Stimulated activated CD4-positive, alpha-beta T cell treated with anti-CD3 and anti-CD28 coated beads, Interleukin-15, amount 100 ng/mL, for 48 hours (primary cell): ENCODE measurements at regions not wholly inside any gene's neighbourhood (a gene's known extent, or its start where the extent isn't known, plus 50 kb on each side); places are given as distances from the start of the nearest gene placed in this dataset.

Experiments used
- DNase-seq, 2 donors: peaks; one replicate each; pipeline ENCODE4 v3.0.0-alpha.2; 2020; ENCODE audit warnings: low read depth in 2 of 2

- DNase-seq = no peak
Observed at GRCh38 chr2:64704161-64704560, 50.4 kb upstream of the SERTAD2 start.

- DNase-seq = no peak
Observed at GRCh38 chr2:64704996-64705395, 51.3 kb upstream of the SERTAD2 start.

DNA sequence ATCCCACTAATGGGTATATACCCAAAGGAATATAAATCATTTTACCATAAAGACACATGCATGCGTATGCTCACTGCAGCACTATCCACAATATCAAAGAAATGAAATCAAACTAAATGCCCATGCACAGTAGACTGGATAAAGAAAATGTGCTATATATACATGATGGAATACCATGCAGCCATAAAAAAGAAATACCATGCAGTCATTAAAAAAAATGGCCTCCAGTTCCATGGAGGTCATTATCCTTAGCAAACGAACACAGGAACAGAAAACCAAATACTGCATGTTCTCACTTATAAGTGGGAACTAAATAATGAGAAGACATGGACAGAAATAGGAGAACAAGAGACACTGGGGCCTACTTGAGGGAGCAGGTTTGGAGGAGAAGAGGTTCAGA is 53.6 kb upstream of the SERTAD2 start:
- no peak for DNase-seq

- DNase-seq = no peak
Observed at GRCh38 chr2:64708829-64709228, 55.1 kb upstream of the SERTAD2 start.

DNA sequence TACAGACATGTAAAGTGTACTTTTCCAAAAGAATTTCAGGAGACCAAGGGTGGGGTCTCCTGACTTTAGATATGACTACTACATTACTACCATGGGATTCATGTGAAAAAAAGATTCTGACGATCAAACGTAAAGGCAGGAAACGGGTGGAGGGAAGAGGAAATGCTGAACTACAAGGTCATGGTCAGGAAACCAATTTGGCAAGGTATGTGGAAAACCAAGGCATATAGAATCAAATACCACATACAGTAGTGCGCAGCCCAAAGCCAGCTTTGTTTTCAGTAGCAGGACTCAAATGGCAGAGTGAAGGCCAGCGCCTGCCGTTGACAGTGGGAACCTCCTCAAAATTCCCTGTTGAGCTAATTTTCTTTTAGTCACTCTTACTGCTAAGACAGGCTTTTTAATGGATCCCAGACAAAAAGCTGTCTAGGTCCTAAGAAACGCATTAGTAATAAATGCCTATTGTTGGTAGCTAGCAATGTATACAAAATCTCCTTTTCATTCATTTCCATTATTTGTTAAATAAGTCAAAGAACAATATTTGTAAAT is 57.6 kb upstream of the SERTAD2 start:
- no peak for DNase-seq

GRCh38 chr2:64713686-64714085 is 60.0 kb upstream of the SERTAD2 start:
- DNase-seq = no peak

GRCh38 chr2:64716569-64716968 is 62.9 kb upstream of the SERTAD2 start:
- DNase-seq = no peak

- DNase-seq = no peak
Observed at GRCh38 chr2:64718250-64718885, 64.7 kb upstream of the SERTAD2 start.

DNA sequence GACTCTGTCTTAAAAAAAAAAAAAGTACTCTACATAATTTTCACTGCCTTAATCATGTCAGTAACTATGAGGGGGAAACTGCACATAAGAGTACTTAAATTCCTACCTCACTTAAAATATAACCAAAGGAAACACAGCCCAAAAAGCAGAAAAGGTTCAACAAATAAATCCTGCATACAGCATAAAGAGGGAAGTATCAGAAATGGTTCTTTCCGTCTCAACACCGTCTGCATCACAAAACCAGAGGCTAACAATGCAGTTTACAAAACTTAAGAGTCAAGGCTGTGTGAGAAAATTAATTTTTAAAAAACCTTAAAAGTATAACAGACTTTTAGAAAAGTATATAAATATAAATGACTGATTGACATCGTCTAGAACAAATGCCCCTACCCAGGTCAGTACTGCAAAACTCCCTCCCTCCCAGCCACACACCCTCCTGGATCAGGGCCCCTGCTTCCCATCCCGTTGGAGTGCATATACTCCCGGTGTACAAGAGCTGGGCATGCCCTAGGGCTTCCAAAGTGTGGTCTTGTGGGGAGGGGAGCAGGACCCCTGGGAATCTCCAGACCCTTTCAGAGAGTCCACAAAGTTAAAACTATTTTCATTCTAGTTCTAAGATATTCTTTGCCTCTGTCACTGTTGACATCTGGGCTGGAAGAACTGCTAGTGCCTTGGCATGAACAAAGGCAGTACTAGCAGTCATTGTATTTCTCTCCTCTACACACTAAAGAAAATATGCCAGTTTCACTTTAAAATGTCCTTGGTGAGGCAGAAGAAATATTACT is 67.0 kb upstream of the SERTAD2 start:
- no peak for DNase-seq

- DNase-seq = no peak
Observed at GRCh38 chr2:64721320-64721623, 67.6 kb upstream of the SERTAD2 start.

- no peak for DNase-seq
Observed at GRCh38 chr2:64722291-64723044, 68.8 kb upstream of the SERTAD2 start.

DNA sequence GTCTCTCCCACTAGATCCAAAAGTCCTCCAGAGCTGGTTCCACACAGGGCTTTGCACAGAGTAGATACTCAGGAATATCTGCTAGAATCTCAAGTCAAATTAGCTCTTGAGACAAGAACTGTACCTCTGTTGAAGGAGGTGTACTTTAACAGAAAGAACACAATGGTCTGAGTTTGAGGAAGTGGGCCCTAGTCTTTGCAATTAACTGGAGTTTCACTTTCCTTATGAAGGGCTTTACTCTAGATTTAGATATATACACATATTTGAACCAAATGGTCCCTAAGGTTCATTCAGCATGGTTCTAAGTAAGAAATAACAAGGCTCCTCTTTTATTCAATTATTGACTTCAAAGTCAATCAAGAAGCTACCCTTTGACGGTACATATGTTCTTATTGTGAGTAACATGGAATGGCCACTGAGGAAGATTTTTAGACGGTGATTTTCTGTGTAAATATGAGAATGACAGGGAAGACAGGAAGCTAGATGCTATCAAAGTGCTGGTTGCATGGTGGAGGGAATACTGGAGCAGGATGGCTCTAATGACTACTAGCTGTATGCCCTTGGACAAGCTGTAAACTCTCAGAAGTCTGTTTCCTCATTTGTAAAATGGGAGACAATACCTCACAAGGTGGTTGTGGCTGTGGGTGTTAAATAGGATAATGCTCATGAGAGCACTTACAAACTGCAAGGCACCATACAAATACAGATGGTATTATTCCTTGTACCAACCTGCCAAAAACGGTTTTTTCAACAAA is 73.5 kb upstream of the SERTAD2 start:
- DNase-seq = no peak

- no peak for DNase-seq
Observed at GRCh38 chr2:64727843-64728463, 74.2 kb upstream of the SERTAD2 start.

DNA sequence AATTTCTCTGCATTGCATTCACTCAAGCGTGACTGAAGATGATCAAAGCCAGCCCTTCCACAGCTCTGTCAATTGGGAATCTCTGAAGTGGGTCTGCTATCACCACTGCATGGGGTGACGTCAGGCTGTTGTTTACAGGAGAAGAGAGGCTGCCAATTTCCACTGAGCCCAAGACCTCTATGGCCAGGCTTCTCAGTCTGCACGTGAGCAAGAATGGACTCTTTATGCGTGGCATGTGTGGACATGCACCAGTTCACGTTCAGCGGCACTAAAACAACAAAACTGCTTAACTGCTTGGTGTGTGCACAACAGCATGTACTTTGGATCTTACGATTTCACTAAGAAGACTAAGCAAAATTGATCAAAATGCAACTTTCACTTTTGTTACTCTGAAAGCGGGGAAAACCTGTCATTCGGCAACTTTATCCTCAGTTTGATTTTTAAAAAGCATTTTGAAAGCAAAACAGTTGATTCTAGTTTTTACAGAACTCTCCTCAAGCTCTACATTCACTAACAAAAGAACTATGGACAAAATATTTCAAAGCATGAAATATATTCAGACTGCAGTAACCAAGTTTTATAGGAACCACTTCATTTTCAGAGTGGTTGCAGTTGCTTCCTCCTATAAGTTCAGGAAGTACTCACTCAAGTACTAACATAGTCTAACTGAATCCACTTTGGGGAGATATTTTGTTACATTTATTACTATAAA is 77.0 kb upstream of the SERTAD2 start:
- no peak for DNase-seq

DNA sequence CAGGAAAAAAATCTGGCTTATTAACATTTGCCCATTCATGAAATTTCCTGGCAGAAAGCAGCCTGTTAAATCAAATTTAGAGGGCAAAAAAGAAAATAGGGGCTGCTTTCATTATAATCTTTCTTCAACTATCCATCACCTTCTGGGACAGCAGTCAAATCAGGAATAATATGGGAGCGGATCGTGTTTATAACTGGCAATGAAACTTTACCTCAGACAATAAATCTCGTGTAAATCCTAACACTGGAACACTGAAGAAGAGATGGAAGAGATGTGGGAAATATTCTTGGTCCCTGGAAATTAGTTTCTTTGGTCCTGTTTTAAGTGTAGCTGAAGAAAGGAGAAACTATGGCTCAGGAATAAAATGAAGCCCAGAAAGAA is 77.5 kb upstream of the SERTAD2 start:
- DNase-seq = no peak

DNA sequence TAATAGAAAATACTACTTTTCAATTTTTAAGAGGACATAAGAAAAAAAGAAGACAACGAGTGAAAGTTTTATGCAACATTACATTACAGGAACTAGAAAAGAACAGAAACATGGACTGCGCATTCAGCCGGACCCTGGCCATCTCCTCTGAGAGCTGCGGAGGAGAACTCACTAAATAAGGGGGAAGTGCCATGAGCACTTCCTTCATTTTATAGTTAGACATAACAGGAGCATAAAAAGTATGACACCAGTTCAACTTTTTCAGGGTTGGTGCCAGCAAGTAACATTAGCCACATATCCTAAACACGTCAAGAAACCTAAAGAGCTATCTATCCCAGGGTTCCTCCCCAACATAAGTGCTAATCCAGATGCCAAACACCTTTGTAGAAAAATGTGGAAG is 78.0 kb upstream of the SERTAD2 start:
- DNase-seq = no peak

DNA sequence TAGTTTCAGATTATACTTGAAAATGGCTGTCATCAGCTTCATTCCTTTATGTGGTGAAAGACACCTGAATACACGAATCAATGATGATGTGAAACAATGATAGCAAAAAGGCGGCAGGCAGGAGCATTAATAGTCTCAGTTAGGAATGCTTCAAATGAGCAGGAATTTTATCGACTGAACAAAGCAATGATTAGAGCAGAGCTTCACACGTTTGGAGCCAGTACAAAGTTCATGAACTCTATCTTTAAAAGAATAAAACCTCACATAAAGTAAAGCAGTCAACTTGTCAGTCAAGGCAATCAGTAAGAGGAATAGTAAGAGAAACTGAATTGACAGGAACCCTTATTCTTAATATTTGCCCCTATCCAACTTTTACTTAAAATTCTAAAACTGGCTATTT is 78.4 kb upstream of the SERTAD2 start:
- DNase-seq = no peak

DNA sequence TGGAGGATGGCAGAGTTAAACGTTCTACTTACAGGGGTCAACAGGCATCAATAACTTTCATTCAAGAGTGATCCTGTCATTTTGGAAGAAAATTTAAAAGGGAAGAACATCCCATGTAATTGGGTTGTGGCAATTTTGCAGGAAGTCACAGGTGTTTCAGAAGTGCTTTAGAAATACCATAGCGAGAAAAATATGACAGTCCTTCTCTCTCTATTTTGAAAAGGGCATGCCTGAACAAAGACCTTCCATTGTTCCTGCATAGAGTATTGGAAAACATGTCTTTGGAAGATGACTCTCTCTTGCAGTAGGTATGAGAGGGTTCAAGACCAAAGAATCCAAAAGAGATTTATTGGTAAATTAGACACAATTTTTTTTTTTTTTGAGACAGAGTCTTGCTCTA is 81.8 kb upstream of the SERTAD2 start:
- no peak for DNase-seq

DNA sequence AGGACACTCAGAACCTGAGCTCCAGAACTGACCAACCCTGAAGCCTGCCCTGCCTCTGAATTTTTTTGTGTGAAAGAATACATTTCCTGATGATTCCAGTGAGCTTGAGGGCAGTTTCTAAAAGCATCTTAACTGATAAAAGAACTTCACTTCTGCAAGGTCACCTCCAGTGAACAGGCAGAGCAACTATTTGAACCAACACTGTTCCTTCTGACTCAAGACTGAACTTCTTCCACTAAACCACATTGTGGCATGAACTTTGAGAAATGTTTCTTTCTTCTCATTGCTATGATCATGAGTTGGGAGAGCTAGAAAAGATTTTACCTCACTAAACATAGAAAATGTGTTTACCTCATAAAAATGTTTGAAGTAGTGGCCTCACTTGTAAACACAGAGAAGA is 83.8 kb upstream of the SERTAD2 start:
- DNase-seq = no peak

- no peak for DNase-seq
Observed at GRCh38 chr2:64738026-64738425, 84.3 kb upstream of the SERTAD2 start.

DNA sequence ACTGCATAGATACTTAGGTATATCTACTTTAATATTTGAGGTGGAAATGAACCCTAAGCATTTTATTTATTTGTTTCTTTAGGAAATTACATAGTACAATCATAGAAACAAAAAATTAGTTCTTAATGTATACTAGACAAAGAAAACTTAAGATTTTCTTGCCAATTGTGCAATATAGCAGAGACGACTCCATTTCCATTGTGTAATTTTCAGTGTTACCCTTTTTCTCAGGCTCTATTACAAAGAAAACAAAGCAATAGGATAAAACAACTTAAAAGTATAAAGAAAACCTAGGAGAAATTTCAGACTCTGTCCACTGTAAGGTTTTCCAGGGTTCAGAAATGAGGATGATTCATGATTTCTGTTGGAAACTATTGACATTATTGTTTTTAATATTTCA is 89.0 kb upstream of the SERTAD2 start:
- no peak for DNase-seq
